Thyroid gland (tissue), 4 donors: ENCODE measurements at regions not wholly inside any gene's neighbourhood (a gene's known extent, or its start where the extent isn't known, plus 50 kb on each side); places are given as distances from the start of the nearest gene placed in this dataset.

Experiments used
- DNase-seq, 2 donors: peaks; one replicate each; pipeline ENCODE4 v3.0.0-alpha.2; 2019
- H3K27ac ChIP-seq, 3 donors: fragments of 200-600 bp; sonication (generic); 1 replicate in 2 of 3; 2 replicates in 1 of 3; pipeline ENCODE4 v1.5.1; 2016 to 2019; ENCODE audit warnings: mild to moderate bottlenecking in 1 of 3, moderate library complexity in 1 of 3
- H3K27me3 ChIP-seq: fragments of 200-600 bp; sonication (generic); one replicate; pipeline ENCODE4 v1.5.1; 2019
- H3K36me3 ChIP-seq, 2 donors: fragments of 200-600 bp; sonication (generic); one replicate each; pipeline ENCODE4 v1.5.1; 2016 to 2019
- H3K4me1 ChIP-seq, 2 donors: fragments of 200-600 bp; sonication (generic); one replicate each; pipeline ENCODE4 v1.5.1; 2017 to 2019
- H3K4me3 ChIP-seq, 3 donors: fragments of 200-600 bp; sonication (generic); replicated peaks in 1 of 3; 1 replicate in 2 of 3; 2 replicates in 1 of 3; pipeline ENCODE4 v1.5.1; 2016; ENCODE audit warnings: mild to moderate bottlenecking in 1 of 3
- H3K9me3 ChIP-seq: fragments of 200-600 bp; sonication (generic); one replicate; pipeline ENCODE4 v1.5.1; 2017
- CTCF ChIP-seq, 6 experiments: fragments of 200-600 bp in 3 of 6; fragments of 450-650 bp in 3 of 6; sonication (generic) in 3 of 6; IDR thresholded peaks; one replicate each; pipeline ENCODE4 v1.5.1; 2016 to 2019; ENCODE audit warnings: antibody characterized with exemption in 6 of 6, mild to moderate bottlenecking in 2 of 6, inconsistent platforms in 1 of 6, moderate library complexity in 1 of 6
- POLR2A ChIP-seq, 2 donors: fragments of 450-650 bp; IDR thresholded peaks; one replicate each; pipeline ENCODE4 v1.6.1; 2017; ENCODE audit warnings: antibody characterized with exemption in 2 of 2, mild to moderate bottlenecking in 2 of 2, moderate library complexity in 1 of 2
- WGBS, 2 donors: methylation state at CpG; one replicate each; pipeline ENCODE4 v1.1.5; 2017; 5-methylcytosine and 5-hydroxymethylcytosine counted together
- intact Hi-C: fragments of 100-400 bp; cut with DNase I; formaldehyde crosslinking; loops from one replicate; pipeline ENCODE4 v1.15.1; 2023

- TF ChIP-seq POLR2A (IDR thresholded peaks at IDR 0.05) (no peak), CTCF (IDR thresholded peaks at IDR 0.05) (no peak)
- WGBS, 2 donors, result 79 to 80% methylated on average over 6 of the region's 6 CpGs
- no peaks in the 10 kb centered on the region for H3K36me3 ChIP-seq
- no peaks in the 10 kb centered on the region for H3K4me1 ChIP-seq
- H3K9me3 ChIP-seq, result no peaks in the 10 kb centered on the region
- no peak for DNase-seq
- no peak overlapping the region for H3K4me3 ChIP-seq
- intact Hi-C loops, result no loop called here
- H3K27me3 ChIP-seq, result no peaks in the 10 kb centered on the region
- H3K27ac ChIP-seq, result no peak overlapping the region
Observed at GRCh38 chr7:136254148-136254547, 277.0 kb upstream of the MTPN start.

GRCh38 chr7:136251826-136252225 is 274.7 kb upstream of the MTPN start:
- no peak overlapping the region for H3K27ac ChIP-seq
- no peaks in the 10 kb centered on the region for H3K4me1 ChIP-seq
- no peak overlapping the region for H3K4me3 ChIP-seq
- no peaks in the 10 kb centered on the region for H3K36me3 ChIP-seq
- WGBS, 2 donors, result 87 to 95% methylated on average over 3 of the region's 3 CpGs
- no peak for DNase-seq
- H3K9me3 ChIP-seq, result no peaks in the 10 kb centered on the region
- no peaks in the 10 kb centered on the region for H3K27me3 ChIP-seq
- intact Hi-C loops, result no loop called here
- TF ChIP-seq POLR2A (IDR thresholded peaks at IDR 0.05) (no peak), CTCF (IDR thresholded peaks at IDR 0.05) (no peak)

- Histone ChIP-seq H3K9me3 (no peaks in the 10 kb centered on the region), H3K27ac (no peak overlapping the region), H3K4me3 (no peak overlapping the region), H3K4me1 (no peaks in the 10 kb centered on the region), H3K27me3 (no peaks in the 10 kb centered on the region), H3K36me3 (no peaks in the 10 kb centered on the region)
- DNase-seq, result no peak
- TF ChIP-seq CTCF (IDR thresholded peaks at IDR 0.05), result no peak
- no peak for TF ChIP-seq POLR2A (IDR thresholded peaks at IDR 0.05)
- intact Hi-C loops, result no loop called here
- 67 to 88% methylated on average over 1 of the region's 1 CpG for WGBS, 2 donors
Observed at GRCh38 chr7:136247211-136247610, 270.1 kb upstream of the MTPN start.

GRCh38 chr7:136245327-136246004 is 268.3 kb upstream of the MTPN start:
- Histone ChIP-seq H3K4me3 (no peak overlapping the region), H3K36me3 (no peaks in the 10 kb centered on the region), H3K4me1 (no peaks in the 10 kb centered on the region), H3K27ac (no peak overlapping the region), H3K27me3 (no peaks in the 10 kb centered on the region), H3K9me3 (no peaks in the 10 kb centered on the region)
- no peak for DNase-seq
- intact Hi-C loops, result no loop called here
- no peak for TF ChIP-seq POLR2A (IDR thresholded peaks at IDR 0.05)
- no peak for TF ChIP-seq CTCF (IDR thresholded peaks at IDR 0.05)
- 47 to 56% methylated on average over 3 of the region's 3 CpGs for WGBS, 2 donors

GRCh38 chr7:136234040-136234439 is 256.9 kb upstream of the MTPN start:
- intact Hi-C loops, result no loop called here

More at GRCh38 chr7:136234040-136234439, 256.9 kb upstream of the MTPN start:
- TF ChIP-seq CTCF (IDR thresholded peaks at IDR 0.05), result no peak
- no peak for TF ChIP-seq POLR2A (IDR thresholded peaks at IDR 0.05)
- Histone ChIP-seq H3K9me3 (no peaks in the 10 kb centered on the region), H3K27ac (no peak overlapping the region), H3K36me3 (no peaks in the 10 kb centered on the region), H3K27me3 (no peaks in the 10 kb centered on the region), H3K4me1 (no peaks in the 10 kb centered on the region), H3K4me3 (no peak overlapping the region)
- no peak for DNase-seq
